ENCODE measurements at regions not wholly inside any gene's neighbourhood (a gene's known extent, or its start where the extent isn't known, plus 50 kb on each side); places are given as distances from the start of the nearest gene placed in this dataset.

DNA sequence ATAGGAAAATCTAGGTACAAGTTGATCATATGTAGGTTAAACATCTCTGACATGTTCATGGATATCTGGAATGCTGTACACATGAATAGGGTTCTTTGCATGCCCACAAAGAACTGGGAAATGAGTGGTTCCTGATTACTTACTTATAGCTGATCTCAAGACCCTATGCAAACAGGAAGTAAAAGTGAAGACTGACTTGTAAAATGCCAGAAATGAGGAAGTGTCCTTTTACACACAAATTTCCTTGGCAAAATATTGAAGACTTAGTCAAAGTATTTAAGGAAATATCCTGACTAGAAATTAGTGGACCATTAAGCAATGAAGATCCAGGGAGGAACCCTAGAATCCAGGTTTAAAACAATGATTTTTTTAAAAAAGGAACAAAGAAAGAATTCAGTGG, 203.7 kb upstream of the DLGAP1 start:
- TF ChIP-seq, protein P1, sequence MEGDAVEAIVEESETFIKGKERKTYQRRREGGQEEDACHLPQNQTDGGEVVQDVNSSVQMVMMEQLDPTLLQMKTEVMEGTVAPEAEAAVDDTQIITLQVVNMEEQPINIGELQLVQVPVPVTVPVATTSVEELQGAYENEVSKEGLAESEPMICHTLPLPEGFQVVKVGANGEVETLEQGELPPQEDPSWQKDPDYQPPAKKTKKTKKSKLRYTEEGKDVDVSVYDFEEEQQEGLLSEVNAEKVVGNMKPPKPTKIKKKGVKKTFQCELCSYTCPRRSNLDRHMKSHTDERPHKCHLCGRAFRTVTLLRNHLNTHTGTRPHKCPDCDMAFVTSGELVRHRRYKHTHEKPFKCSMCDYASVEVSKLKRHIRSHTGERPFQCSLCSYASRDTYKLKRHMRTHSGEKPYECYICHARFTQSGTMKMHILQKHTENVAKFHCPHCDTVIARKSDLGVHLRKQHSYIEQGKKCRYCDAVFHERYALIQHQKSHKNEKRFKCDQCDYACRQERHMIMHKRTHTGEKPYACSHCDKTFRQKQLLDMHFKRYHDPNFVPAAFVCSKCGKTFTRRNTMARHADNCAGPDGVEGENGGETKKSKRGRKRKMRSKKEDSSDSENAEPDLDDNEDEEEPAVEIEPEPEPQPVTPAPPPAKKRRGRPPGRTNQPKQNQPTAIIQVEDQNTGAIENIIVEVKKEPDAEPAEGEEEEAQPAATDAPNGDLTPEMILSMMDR (IDR thresholded peaks at IDR 0.05; ENCODE audit: low read length) = no peak
- TF ChIP-seq EZH2 (optimal IDR thresholded peaks at IDR 0.05; ENCODE audit: low read depth, low read length) = no peak
- TF ChIP-seq EZH2phosphoT487 (IDR thresholded peaks at IDR 0.05; ENCODE audit: low read length) = no peak
